ENCODE measurements at regions not wholly inside any gene's neighbourhood (a gene's known extent, or its start where the extent isn't known, plus 50 kb on each side); places are given as distances from the start of the nearest gene placed in this dataset.

DNA sequence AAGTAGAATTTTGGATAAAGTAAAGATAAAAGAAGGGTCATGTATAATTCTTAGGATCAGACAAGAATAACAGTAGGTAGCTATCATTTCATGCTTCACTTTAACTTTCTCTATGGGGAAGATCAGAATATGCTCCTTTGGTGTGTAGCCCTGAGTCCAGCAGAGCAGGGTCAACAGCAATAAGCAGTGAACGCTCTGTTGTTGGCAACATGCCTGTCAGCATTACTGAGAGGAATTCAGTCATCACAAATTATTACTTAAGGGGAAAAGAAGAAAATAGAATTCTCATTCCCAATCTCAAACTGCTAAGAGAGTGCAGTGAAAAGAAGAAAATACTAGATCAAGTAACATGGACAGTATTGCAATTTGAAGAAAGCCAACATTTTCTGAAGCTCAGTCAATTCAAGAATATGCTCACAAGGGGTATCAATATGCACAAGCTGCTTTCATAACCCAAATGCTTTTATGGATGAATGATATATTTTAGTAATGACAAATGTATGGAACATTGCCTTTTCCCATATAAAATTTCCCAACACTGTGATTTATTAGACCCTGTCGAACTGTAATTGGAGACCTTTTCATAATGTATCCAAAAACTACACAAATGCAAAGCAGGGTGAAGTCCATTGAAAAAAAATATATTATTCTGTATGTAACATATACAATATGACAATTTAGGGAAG, 1359.4 kb downstream of the EFNA5 start:
- Mint-ChIP-seq H3K36me3 (ENCODE audit: insufficient read depth in 1 of 3, low read depth in 3 of 3) (no peaks in the 10 kb centered on the region), H3K4me3 (no peak overlapping the region), H3K4me1 (peaks cover 10 to 13% of the 10 kb centered on the region in 2 experiments), H3K27ac (no peak overlapping the region), H3K9me3 (no peaks in the 10 kb centered on the region), H3K27me3 (ENCODE audit: low read depth) (no peaks in the 10 kb centered on the region)
- H3K27me3 ChIP-seq (ENCODE audit: insufficient read depth, low read length), result no peaks in the 10 kb centered on the region
- no peak overlapping the region for H2BK15ac ChIP-seq (ENCODE audit: low read depth, low read length)
- no peaks in the 10 kb centered on the region for H3K9me3 ChIP-seq (ENCODE audit: control insufficient read depth, low read depth, low read length)
- no peak overlapping the region for H2AK5ac ChIP-seq (ENCODE audit: insufficient read length, low read length)
- H4K20me1 ChIP-seq (ENCODE audit: control insufficient read depth, insufficient read depth, insufficient read length), result no peaks in the 10 kb centered on the region
- TF ChIP-seq, protein P1, sequence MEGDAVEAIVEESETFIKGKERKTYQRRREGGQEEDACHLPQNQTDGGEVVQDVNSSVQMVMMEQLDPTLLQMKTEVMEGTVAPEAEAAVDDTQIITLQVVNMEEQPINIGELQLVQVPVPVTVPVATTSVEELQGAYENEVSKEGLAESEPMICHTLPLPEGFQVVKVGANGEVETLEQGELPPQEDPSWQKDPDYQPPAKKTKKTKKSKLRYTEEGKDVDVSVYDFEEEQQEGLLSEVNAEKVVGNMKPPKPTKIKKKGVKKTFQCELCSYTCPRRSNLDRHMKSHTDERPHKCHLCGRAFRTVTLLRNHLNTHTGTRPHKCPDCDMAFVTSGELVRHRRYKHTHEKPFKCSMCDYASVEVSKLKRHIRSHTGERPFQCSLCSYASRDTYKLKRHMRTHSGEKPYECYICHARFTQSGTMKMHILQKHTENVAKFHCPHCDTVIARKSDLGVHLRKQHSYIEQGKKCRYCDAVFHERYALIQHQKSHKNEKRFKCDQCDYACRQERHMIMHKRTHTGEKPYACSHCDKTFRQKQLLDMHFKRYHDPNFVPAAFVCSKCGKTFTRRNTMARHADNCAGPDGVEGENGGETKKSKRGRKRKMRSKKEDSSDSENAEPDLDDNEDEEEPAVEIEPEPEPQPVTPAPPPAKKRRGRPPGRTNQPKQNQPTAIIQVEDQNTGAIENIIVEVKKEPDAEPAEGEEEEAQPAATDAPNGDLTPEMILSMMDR (conservative IDR thresholded peaks at IDR 0.05), result no peak
- H4K91ac ChIP-seq (ENCODE audit: insufficient read length, low read depth, low read length), result no peak overlapping the region
- peaks cover 4% of the 10 kb centered on the region; the same call in 1 of the 2 replicates for H3K4me1 ChIP-seq (ENCODE audit: insufficient read depth, low read length)
- no peak overlapping the region for H2BK120ac ChIP-seq (ENCODE audit: low read depth, low read length, poor library complexity, severe bottlenecking)
- H3K56ac ChIP-seq (ENCODE audit: insufficient read length, low read depth, low read length), result no peak overlapping the region
- no peak overlapping the region for H3K4me2 ChIP-seq (ENCODE audit: insufficient read depth, insufficient read length, low read length)
- no peak overlapping the region for H4K8ac ChIP-seq (replicated peaks; ENCODE audit: insufficient read length, low read depth, low read length)
- H3K79me1 ChIP-seq (ENCODE audit: insufficient read depth, low read depth, low read length, poor library complexity, severe bottlenecking), result no peaks in the 10 kb centered on the region
- DNase-seq, result no peak
- no peak overlapping the region for H3K27ac ChIP-seq (ENCODE audit: insufficient read length, low read depth, low read length)
- H2AFZ ChIP-seq (ENCODE audit: low read length), result no peak overlapping the region
- no peak overlapping the region for H4K5ac ChIP-seq (ENCODE audit: insufficient read length, low read depth, low read length)
- H3K23ac ChIP-seq (ENCODE audit: insufficient read length, low read depth, low read length), result no peak overlapping the region
- H3K4ac ChIP-seq (ENCODE audit: low read depth, low read length), result no peak overlapping the region
- no peak overlapping the region for H3K9ac ChIP-seq (ENCODE audit: extremely low read depth, insufficient read length, low read length)
- H3K18ac ChIP-seq (ENCODE audit: insufficient read length, low read depth, low read length), result no peak overlapping the region
- no CpG with 5 or more reads among the region's 2 CpGs for WGBS (ENCODE audit: extremely low coverage, insufficient read length, low lambda C conversion rate)
- no peaks in the 10 kb centered on the region for H3K79me2 ChIP-seq (ENCODE audit: insufficient read depth, low read length)
- H3T11ph ChIP-seq (ENCODE audit: low read length), result no peak overlapping the region
- no peak overlapping the region for H2BK20ac ChIP-seq (ENCODE audit: low read depth, low read length, poor library complexity, severe bottlenecking)
- no peaks in the 10 kb centered on the region for H3K23me2 ChIP-seq (ENCODE audit: insufficient read length, low read depth, low read length, poor library complexity, severe bottlenecking)
- H2BK5ac ChIP-seq (ENCODE audit: insufficient read length, low read length), result no peak overlapping the region
- H3K14ac ChIP-seq (ENCODE audit: insufficient read depth, low read length), result no peak overlapping the region
- no peak overlapping the region for H2BK12ac ChIP-seq (ENCODE audit: insufficient read length, low read depth, low read length)
